HG02973 (cell line): ENCODE measurements at regions not wholly inside any gene's neighbourhood (a gene's known extent, or its start where the extent isn't known, plus 50 kb on each side); places are given as distances from the start of the nearest gene placed in this dataset.
"Not testable (repeated sequence)": the region's sequence is repeated elsewhere in the genome, so short reads cannot be mapped to it uniquely, and the experiment has no call there.

Experiments used
- ATAC-seq: cut with Tn5 transposase; IDR thresholded peaks from one replicate; pipeline ENCODE4 v1.9.1; 2021; ENCODE audit warnings: moderate library complexity; ENCODE audit not compliant: unreplicated experiment

DNA sequence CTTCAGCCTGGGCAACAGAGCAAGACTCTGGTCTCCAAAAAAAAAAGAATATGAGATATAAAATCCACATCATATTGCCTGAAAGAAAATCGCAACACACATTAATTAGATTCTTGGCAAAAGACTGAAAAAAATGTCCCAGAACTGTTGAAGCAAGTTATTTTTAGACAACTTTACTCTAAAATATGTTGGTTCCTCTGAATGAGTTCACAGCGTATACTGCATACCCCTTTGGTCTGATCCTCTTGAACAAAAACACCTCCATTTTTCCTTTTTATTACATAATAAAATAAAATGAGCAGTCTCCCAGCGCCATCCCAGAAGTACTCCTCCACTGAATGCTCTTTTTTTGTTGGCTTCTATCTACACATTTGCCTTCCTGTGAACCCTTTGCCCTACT lies 126.0 kb upstream of the TMEM170B start:
- ATAC-seq, result no peak

DNA sequence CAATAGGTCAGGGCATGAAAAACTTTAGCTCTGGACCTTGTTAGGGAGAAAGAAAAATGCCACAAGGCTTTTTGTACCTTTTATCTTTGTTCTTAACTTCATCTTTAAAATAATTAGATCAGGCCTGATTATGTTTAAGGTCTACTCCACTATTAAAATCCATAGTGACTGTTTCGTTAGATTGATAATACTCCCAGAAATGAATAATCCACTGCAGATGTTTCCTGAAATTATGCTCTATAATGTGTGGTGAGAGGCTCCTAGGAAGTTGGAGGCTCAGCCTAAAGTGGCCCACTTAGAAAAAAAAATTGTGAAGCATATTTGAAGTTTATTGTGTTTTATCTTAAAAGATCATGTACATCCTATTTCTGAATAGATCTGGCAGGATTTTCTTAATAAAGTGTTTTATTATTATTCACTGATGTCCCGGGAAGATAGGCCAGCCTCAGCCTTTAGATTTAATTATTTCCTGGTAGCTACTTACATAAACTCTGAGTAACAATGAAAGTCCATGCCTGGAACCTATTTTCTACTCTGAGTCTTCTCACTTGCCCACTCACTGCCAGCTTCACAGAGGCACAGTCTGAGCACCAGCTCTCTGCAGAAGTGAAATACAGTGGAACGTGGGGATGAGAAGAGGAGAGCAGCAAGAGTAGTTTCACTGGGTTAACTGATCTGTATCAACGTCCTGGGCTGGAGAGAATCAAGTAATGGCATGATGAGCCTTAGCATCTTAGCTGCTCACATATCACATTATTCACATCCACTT lies 126.8 kb upstream of the TMEM170B start:
- no peak for ATAC-seq

DNA sequence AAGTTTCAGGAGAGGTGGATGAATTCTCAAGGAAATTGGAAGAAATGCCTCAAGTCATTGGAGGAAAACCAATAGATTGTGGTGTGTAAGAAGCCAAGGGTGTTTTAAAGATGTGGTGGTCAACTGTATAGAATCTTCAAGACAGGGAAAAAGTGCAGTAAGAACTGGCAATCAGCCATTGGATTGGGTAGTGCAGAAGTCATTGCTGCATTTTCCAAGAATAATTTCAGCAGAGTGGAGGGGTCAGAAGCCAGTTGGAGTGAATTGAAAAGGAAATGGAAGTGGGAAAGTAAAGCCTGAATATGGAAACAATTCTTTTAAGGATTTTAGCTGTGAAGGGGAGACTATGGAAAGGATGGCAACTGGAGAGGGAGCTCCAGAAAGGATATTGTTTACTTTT lies 128.2 kb upstream of the TMEM170B start:
- ATAC-seq, result no peak

DNA sequence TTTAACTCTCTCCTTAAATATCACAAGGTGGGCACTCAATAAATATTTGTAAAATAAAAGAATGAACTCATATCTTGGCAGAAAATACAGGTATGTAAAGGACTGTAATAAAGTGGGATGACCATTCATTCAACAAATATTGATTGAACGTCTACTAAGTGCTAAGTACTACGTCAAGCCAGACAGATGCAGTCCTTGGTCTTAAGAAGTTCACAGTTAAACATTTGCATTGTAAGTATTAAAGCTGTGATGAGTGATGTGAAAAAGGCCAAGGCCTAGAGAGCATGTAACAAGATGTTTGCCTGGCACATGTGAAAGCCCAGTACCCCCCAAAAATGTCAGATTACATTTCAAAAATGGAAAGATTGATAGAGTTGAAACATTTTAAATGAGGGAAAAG lies 130.1 kb upstream of the TMEM170B start:
- ATAC-seq, result no peak

DNA sequence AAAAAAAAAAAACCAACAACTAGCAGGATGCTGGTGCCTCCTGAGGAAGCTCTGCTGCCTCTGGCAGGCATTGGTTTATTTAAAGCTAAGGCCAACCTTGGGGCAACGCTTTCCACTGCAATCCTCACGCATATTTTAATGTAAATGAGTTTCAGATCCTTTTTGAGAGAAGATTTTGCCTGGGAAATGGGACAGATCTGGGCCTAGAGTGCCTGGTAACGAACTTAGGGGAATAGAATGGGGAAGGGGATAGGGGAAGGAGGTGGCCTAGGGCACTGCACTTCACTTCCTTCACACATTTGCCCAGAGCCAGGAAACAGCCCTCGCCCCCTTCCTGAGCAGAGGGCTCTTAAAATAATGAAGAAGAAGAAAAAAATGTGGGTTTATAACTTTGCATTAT lies 132.7 kb upstream of the TMEM170B start:
- ATAC-seq, result no peak

DNA sequence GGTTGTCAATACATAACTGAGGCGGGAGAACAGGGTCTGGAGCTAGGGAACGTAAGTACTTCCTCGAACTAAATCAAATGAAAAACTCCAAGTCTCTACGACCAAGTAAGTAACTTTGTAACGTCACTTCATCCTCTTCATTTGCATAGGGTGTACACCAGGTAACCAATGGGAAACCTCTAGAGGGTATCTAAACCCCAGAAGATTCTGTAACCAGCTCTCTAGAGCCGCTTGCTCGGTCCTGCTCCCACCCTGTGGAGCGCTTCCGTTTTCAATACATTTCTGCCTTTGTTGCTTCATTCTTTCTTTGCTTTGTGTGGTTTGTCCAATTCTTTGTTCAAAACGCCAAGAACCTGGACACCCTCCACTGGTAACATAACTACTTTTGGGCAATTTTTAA lies 133.5 kb upstream of the TMEM170B start:
- no peak for ATAC-seq

DNA sequence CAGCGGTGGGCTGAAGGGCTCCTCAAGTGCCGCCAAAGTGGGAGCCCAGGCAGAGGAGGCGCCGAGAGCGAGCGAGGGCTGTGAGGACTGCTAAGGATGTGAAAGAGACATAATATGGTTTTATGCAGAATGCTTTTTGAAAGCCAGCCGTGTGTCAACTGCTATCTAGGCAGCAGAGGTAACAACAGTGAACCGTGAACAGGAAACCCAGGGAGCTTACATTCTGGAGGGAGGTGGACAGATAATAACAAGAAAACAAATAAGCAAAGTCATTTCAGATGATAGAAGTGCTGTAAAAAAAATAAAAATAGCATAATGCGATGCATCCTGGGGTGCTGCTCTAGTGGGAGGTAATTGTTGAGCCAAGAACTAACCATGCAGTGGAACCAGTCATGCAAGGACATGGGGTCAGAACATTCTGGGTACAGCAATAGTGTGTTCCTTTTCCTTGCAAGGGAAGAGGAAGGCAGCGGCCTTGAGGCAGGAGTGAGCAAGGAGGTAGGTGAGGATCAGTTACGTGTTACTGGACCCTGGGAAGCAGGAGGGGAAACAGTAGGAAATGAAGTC lies 134.4 kb upstream of the TMEM170B start:
- ATAC-seq, result no peak

DNA sequence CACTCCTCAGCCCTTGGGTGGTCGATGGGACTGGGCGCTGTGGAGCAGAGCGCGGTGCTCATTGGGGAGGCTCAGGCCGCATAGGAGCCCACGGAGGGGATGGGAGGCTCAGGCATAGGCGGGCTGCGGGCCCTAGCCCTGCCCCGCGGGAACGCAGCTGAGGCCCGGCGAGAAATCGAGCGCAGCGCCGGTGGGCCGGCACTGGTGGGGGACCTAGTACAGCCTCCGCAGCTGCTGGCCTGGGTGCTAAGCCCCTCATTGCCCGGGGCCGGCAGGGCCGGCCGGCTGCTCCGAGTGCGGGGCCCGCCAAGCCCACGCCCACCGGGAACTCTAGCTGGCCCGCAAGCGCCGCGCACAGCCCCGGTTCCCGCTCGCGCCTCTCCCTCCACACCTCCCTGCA lies 135.0 kb upstream of the TMEM170B start:
- ATAC-seq, result not testable (repeated sequence)

DNA sequence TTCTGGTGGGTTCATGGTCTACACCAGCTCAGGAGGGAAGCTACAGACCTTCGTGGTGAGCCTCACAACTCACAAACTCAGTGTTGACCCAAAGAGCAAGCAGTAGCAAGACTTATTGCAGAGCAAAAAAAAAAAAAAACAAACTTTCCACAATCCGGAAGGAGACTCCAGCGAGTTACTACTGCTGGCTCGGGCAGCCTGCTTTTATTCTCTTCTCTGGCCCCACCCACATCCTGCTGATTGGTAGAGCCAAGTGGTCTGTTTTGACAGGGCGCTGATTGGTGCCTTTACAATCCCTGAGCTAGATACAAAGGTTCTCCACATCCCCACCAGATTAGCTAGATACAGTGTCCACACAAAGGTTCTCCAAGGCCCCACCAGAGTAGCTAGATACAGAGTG lies 135.6 kb upstream of the TMEM170B start:
- ATAC-seq, result not testable (repeated sequence)

DNA sequence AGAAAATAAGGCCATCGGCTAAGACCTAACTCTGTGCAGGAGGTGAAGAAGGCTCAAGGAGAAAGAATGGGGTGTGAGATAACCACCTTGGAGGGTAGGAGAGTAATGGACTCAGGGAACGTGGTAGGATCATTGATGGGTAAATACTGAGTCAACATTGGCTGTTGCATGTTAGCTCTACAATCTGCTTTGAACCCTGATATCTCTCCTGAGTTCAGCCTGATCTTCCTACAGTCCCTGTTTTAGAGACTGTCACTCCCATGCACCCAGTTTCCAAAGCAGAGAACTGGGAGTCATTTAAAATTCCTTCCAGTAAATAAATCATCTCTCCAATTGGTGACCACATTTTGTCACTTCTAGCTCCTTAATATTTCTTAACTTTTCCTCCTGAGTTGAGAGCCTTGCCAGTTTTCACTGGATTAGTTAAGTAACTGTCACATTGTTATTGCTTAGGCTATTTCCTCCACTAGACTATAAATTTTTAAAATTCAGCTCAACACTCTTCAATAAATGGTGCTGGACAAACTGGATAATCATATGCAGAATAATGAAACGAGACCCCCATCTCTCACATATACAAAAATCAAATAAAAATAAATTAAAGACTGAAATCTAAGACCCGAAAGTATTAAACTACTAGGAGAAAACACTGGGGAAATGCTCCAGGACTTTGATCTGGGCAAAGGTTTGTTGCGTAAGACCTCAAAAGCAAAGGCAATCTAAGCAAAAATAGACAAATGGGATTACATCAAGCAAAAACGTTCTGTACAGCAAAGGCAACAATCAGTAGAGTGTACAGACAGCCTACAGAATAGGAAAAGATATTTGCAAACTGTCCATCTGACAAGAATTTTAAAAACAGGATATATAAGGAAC lies 138.9 kb upstream of the TMEM170B start:
- ATAC-seq, result no peak

DNA sequence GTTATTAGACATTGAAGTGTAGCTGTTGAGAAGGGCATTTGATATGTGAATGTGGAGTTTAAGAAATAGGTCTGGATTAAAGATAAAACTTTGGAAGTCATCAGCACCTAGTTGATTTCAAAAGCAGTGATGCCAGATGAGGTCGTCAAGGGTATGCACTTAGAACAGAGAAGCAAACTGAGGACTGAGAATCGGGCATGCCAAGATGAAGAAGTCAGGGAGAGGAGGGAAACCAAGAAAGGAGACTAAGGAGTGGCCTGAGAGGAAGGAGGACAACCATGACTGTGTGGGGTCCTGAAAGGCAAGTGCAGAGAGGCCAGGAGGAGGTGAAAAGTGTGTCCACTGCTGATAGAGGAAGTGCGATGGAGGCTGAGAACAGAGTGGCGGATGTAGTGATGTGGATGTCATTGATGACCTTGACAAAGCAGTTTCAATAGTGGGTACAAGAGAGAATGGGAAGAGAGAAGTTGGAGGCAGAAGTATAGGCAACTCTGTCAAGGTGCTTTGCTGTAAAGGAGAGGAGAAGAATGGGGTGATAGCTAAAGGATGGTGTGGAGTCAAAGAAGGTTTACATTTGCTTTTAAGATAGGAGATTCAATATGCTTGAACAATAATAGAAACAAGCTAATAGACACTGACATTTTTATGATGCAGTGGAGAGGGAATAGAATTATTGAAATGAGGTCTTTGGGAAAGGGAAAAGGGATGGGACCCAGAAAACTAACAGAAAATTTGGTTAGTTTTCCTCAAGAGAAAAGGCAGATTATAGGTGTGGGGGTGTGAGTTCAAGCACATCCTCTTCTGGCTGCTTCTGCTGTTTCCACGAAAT lies 139.7 kb upstream of the TMEM170B start:
- no peak for ATAC-seq

DNA sequence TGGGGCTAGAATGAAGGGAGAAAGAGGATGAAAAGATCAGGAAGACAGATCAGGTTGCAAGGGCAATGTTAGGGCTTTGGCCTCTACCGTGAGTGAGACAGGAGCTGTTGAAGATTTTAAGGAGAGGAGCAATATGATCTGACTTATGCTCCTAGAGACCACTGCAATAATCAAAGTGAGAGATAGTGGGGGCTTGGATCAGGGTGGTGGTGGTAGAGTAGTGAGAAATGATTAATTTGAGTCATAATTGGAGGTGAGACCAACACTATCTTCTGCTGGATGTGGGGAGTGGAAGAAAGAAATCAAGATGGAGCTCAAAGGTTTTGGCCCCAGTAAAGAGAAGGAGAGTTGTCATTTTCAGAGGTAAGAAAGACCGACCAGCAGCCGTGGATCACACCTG lies 140.7 kb upstream of the TMEM170B start:
- ATAC-seq, result no peak

DNA sequence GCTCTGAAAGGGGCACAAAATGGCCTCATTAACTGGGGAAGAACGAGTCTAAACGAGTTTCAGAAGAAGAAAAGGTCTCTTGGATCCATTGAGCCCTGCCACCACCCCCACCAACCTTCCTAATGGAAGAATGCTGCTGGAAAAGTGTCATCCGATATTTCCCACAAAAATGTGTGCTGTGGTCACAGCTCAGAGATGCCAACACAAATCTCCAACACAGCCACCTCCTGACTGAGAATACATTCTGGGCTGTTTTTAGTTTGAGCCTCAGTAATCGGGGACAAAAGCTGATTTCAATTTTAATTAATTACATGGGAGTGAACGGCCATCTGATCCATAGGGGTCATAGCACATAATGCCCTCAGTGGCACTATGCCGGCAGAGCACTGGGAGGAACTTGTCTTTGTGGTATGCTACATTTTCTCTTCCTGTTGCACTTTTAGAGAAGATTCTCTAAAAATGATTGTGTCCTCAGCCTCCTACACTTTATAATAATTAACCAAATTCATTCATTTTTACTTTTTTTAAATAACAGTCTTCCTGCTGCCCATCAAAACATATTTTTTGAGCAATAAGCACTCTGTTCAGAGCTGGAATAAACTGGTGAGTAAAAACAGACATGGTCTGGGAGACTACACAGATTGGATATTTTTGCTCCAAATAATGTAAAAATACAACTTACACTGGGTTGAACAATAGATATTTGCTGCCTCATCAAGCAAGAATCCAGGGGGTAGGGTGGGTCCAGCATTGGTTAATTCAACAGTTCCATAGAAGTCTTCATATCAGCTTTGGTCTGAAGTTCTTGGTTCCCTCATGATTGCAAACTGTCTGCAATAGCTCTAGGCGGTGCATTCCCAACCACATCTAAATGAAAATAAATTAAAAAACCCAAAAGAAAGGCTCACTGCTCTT lies 143.6 kb upstream of the TMEM170B start:
- ATAC-seq, result no peak

DNA sequence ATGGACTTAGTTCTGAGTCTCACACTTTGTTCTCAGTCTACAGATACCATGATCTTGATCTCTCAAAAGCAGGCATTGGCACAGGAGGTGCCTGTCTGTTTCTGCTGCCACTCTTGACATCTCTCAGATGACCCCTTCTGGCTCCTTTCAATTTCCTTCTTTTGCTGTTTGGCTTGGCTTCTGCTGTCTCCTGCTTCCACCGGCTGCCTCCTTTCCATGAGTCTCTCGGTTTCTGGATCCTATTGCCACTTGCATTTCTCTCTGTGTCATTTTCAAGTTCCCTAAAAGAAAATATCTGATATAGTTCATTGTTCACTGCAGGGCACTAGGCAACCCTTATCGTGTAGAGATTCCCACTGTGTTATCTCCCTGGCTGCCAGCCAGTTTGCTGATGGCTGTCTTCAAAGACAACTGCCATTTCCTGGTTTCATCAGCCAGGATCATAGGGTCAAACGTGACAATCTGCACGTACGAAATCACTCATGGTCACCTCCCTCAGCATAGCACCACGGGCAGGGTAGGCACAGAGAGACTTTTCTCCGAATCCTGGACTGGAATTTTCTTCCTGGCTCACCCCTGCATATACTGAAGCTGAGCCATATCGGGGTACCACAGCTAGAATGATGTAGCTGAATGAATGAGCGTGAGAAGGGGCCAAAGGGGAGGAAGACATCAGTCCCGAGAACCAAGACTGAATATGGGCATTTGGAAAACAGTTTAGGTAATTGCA lies 144.6 kb upstream of the TMEM170B start:
- ATAC-seq, result no peak

DNA sequence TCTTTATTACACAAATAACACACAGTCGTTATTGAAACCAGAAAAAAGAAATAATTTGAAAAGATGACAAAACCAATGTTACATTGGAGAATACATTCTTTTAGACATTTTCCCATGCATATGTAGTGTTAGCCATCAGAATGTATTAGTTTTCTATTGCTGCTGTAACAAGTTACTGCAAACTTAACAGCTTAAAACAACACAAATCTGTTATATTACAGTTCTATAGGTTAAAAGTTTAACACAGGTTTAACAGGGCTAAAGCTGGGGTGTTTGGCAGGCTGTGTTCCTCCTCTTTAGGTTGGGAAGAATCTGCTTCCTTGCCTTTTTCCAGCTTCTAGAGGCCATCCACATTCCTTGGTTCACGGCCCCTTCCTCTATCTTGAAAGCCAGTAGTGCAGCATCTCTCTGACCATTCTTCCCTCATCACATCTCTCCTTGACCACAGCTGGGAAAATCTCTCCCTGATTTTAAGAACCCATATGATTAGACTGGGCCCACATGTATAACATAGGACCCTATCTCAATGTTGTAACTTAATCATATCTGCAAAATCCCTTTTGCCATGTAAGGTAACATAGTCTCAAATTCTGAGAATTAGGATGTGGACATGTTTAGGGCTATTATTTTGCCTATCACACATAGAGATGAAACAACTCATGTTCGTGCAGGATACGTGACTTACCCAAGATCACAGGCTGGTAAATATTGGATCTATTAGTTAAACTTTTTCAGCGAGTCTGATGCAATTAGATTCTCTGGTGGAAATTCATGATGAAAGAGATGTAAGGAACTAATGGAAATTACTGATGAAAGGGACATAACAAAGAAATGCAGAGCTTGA lies 145.4 kb upstream of the TMEM170B start:
- ATAC-seq, result no peak

DNA sequence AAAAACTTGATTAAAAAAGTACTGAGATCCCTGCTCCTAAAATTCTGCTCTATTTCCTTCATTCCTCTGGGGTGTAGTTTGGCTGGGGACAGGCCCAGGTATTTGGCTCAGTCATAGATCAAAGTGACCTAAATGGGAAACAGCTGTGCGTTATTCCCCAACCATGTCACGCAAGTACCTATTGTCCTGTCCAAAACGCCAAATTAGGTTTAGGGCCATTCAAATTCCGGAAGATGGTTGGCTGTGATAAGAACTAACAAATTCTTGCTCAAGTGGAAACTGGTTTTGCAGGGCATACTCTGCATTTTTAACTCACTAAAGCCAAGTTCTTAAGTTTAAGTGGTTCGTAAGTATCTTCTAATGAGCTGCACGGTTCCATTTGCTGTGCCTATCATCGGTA lies 147.6 kb upstream of the TMEM170B start:
- ATAC-seq, result no peak

DNA sequence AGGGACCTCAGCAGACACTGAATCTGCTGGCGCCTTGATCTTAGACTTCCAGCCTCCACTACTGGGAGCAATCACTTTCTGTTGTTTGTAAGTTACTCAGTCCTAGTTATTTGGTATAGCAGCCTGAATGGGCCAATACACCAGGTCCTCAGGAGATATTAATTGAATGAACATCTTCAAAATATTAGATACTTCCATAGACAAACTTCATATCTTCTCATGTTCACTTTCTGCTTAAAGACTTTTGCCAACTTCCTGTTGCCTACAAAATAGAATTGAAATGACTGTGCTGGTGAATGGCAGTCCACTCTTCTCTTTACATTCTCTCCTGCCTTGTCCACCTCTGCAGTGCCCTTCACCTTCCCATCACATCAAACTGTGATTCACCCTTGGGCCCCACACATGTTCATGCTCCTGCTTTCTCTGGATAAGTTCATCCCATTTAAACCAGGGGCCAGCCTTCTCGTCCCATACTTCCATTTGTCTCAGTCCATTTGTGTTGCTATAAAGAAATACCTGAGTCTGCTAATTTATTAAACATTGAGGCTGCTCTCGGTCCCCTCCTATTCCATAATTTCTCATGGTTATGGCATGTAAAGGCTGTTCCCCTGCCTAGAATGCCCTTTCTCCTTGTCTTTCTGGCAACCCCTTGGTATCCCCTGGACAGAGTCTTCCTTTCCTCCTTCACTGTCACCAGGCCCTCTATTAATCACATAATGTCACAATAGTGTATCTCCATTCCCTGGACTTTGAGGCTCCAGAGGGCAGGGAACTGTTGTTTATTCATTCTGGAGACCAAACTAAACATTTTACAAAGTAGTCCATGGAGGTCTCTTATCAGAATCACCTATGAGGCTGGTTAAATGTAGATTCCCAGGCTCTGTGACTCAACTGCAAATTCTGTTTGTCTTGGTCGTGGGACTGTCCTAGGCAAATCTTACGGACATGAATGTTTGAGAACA lies 148.3 kb upstream of the TMEM170B start:
- ATAC-seq, result no peak
